GM12875 (cell line): ENCODE measurements at regions not wholly inside any gene's neighbourhood (a gene's known extent, or its start where the extent isn't known, plus 50 kb on each side); places are given as distances from the start of the nearest gene placed in this dataset.
"Not testable (repeated sequence)": the region's sequence is repeated elsewhere in the genome, so short reads cannot be mapped to it uniquely, and the experiment has no call there.

Experiments used
- H3K4me3 ChIP-seq: one replicate; pipeline ENCODE4 v1.5.1; 2011; ENCODE audit warnings: low read depth, low read length, control low read depth
- TF ChIP-seq, protein P1 (sequence below): IDR thresholded peaks from 2 replicates; pipeline ENCODE4 v1.5.1; 2011; ENCODE audit warnings: low read depth, mild to moderate bottlenecking, control low read depth, inconsistent platforms, low read length, moderate library complexity, borderline replicate concordance; ENCODE audit not compliant: insufficient read depth

DNA sequence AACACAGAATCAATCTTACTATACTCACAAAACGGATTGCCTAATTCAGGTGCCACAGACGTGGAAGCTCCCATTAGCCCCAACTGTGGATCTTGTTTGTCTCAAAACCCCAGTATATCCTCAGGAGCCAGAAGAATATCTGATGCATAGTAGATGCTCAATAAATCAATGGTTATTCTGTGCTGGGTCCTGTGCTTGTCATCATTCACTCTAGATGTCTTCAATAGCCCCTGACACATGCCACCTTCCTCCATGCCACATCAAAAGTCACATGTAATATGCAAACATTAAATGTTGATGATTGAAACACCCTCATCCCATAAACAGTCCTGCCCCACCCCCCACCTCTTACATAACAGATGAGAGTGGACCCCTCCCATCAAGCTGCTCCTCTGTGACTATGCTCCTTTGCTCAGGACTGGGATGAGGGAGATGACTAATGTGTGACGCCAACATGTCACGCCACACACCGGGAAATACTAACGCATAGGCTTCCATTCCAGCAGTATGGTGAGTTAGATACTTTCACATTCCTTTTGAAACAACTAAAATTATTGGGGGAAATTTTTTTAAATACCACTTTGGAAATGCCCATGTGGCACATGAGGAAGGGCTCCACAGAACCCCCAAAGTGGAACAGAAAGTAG is 267.6 kb upstream of the SDK2 start:
- no peak overlapping the region for H3K4me3 ChIP-seq
- TF ChIP-seq, protein P1, sequence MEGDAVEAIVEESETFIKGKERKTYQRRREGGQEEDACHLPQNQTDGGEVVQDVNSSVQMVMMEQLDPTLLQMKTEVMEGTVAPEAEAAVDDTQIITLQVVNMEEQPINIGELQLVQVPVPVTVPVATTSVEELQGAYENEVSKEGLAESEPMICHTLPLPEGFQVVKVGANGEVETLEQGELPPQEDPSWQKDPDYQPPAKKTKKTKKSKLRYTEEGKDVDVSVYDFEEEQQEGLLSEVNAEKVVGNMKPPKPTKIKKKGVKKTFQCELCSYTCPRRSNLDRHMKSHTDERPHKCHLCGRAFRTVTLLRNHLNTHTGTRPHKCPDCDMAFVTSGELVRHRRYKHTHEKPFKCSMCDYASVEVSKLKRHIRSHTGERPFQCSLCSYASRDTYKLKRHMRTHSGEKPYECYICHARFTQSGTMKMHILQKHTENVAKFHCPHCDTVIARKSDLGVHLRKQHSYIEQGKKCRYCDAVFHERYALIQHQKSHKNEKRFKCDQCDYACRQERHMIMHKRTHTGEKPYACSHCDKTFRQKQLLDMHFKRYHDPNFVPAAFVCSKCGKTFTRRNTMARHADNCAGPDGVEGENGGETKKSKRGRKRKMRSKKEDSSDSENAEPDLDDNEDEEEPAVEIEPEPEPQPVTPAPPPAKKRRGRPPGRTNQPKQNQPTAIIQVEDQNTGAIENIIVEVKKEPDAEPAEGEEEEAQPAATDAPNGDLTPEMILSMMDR, result no peak

DNA sequence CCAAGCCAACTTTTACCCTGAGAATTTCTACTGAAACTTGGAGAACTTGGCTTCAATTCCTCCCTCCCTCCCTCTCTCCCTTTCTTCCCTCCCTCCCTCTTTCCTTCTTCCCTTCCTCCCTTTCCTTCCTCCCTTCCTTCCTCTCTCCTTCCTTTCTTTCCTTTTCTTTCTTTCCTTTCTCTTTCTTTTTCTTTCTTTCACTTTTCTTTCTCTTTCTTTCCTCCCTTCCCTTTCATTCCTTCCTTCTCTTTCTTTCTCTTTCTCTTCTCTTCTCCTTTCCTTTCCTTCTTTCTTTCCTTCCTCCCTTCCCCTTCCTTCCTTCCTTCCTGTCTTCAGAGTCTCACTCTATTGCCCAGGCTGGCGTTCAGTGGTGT is 268.1 kb upstream of the SDK2 start:
- no peak overlapping the region for H3K4me3 ChIP-seq
- TF ChIP-seq, protein P1, result no peak

DNA sequence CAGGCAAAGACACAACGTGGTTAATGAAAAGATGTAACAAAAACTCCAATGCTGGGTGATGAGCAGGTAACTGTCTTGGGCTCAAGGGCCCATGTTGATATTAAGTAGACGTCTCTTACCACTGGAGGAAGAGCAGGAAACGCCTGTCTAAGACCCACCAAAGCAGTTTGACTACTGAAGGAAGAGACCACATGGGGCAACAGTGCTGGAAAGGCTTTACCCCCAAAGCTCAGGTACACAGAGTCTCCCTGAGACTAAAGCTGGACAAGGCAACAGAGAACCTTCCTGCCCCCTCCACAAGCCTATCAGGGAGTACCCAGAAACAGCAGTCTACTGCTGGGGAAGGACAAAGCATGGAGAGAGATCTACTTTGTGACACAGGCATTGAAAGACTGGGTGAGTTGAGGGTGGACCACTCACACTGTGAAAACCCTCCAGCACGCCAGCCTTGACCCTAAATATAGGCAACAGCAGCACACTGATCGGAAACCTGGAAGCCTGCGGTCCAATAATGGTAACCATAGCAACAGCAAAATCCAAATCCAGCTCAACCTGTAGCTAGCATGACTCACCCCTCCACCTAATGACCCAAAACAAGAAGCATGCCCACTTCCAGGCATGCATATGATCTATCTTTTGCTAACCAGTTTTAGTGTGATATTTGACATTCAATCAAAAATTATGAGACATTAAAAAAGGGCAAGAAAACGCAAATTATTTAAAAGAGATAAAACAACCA is 270.5 kb upstream of the SDK2 start:
- TF ChIP-seq, protein P1, result no peak

DNA sequence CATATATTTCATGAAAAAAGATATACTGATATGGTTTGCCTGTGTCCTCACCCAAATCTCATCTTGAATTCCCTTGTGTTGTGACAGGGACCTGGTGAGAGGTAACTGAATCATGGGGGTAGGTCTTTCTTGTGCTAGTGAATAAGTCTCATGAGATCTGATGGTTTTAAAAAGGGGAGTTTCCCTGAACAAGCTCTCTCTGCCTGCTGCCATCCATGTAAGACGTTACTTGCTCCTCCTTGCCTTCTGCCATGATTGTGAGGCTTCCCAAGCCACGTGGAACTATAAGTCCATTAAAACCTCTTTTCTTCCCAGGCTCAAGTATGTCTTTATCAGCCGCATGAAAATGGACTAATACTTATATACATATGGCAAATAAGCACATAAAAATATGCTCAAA is 274.8 kb upstream of the SDK2 start:
- not testable (repeated sequence) for H3K4me3 ChIP-seq

More for the DNA sequence above, 270.5 kb upstream of the SDK2 start:
- H3K4me3 ChIP-seq, result no peak overlapping the region

DNA sequence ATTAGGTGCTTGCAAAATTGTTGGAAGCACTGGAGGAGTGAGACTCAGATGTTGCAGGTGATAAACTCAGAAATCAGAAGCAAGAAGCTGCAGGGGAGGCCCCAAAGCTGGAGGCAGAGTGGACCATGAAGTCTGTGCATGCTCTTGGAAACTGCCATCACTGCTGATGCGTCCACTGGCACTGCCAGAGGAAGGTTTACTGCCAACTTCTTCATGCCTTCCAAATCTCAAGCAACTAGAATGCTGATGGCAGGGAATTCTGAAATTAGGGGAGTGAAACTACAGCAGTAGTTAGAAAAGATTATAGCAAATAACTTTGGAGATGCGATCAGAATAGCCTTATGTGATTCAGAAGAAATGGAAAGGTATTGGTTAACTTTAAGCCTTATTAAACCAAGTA is 277.1 kb upstream of the SDK2 start:
- TF ChIP-seq, protein P1, result no peak
- H3K4me3 ChIP-seq, result no peak overlapping the region

DNA sequence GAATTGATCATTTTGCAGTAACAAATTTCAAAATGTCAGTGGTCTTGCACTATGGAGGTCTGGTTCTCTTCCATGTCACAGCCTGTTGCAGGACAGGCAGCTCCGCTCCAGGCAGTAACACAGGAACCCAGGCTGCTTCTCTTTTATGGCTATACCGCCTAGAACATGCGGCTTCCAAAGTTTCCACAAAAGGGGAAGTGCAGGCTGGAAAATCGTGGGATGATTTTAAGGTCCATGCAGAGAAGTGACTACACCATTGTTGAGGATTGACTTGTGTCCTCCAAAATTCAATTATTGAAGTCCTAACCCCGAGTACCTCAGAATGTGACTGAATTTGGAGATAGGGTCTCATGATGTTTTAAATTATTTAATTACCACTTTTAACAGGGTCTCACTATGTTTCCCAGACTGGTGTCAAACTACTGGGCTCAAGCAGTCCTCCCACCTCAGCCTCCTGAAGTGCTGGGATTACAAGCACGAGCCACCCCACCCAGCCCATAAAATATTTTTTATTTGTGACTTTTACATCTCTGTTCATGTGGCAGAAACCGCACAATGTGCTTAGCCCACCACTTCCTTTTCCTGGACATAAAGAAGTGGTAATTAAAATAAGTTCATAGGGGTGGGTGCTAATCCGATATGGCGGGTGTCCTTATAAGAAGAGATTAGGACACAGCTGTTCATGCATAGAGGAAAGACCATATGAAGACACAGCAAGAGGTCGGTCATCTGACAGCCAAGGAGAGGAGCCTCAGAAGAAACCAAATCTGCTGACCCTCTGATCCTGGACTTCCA is 279.2 kb upstream of the RPL38 start:
- TF ChIP-seq, protein P1, result no peak
- no peak overlapping the region for H3K4me3 ChIP-seq

DNA sequence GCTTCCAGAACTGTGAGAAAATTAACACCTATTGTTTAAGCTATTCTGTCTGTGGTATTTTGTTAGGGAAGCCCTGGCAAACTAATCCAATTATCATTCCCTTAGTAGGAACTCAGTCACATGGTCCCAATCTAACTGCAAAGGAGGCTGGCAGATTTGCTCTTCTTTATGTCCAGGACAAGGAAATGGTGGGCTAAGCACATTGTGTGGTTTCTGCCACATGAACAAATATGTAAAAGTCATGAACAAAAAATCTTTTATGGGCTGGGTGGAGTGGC is 278.6 kb upstream of the RPL38 start:
- H3K4me3 ChIP-seq, result no peak overlapping the region
- TF ChIP-seq, protein P1, result no peak
